GM18502 (cell line): ENCODE measurements at regions not wholly inside any gene's neighbourhood (a gene's known extent, or its start where the extent isn't known, plus 50 kb on each side); places are given as distances from the start of the nearest gene placed in this dataset.

ENCODE experiments used
- ATAC-seq: cut with Tn5 transposase; IDR thresholded peaks from one replicate; pipeline ENCODE4 v1.9.1; 2021; ENCODE audit warnings: mild to moderate bottlenecking; ENCODE audit not compliant: unreplicated experiment, poor library complexity

- ATAC-seq: no peak
Observed at GRCh38 chr12:4223273-4223845, 50.2 kb upstream of the CCND2 start.

- ATAC-seq: no peak
Observed at GRCh38 chr12:4221258-4221620, 52.3 kb upstream of the CCND2 start.

GRCh38 chr12:4220536-4221257 lies 52.9 kb upstream of the CCND2 start:
- no peak for ATAC-seq

- ATAC-seq: no peak
Observed at GRCh38 chr12:4217091-4217490, 56.5 kb upstream of the CCND2 start.

- peak; percentile 25 for ATAC-seq
Observed at GRCh38 chr12:4216187-4216927, 57.2 kb upstream of the CCND2 start.

- peak; percentile 69 for ATAC-seq
Observed at GRCh38 chr12:4215229-4216186, 58.1 kb upstream of the CCND2 start.

GRCh38 chr12:4214877-4215228 lies 58.7 kb upstream of the CCND2 start:
- ATAC-seq: peak; percentile 12

- no peak for ATAC-seq
Observed at GRCh38 chr12:4213471-4213870, 60.1 kb upstream of the CCND2 start.

GRCh38 chr12:4212845-4213244 lies 60.7 kb upstream of the CCND2 start:
- ATAC-seq: no peak

GRCh38 chr12:4211372-4211771 lies 62.2 kb upstream of the CCND2 start:
- no peak for ATAC-seq

GRCh38 chr12:4210183-4210582 lies 63.4 kb upstream of the CCND2 start:
- no peak for ATAC-seq

- ATAC-seq: no peak
Observed at GRCh38 chr12:4206470-4206869, 67.1 kb upstream of the CCND2 start.

- ATAC-seq: no peak
Observed at GRCh38 chr12:4203772-4204376, 69.7 kb upstream of the CCND2 start.

- no peak for ATAC-seq
Observed at GRCh38 chr12:4202918-4203317, 70.6 kb upstream of the CCND2 start.

- ATAC-seq: no peak
Observed at GRCh38 chr12:4202487-4202886, 71.1 kb upstream of the CCND2 start.

- ATAC-seq: no peak
Observed at GRCh38 chr12:4201333-4202100, 72.0 kb upstream of the CCND2 start.

GRCh38 chr12:4197922-4198763 lies 75.4 kb upstream of the CCND2 start:
- ATAC-seq: no peak

GRCh38 chr12:4196805-4197420 lies 76.6 kb upstream of the CCND2 start:
- ATAC-seq: no peak
